ENCODE measurements at regions not wholly inside any gene's neighbourhood (a gene's known extent, or its start where the extent isn't known, plus 50 kb on each side); places are given as distances from the start of the nearest gene placed in this dataset.

DNA sequence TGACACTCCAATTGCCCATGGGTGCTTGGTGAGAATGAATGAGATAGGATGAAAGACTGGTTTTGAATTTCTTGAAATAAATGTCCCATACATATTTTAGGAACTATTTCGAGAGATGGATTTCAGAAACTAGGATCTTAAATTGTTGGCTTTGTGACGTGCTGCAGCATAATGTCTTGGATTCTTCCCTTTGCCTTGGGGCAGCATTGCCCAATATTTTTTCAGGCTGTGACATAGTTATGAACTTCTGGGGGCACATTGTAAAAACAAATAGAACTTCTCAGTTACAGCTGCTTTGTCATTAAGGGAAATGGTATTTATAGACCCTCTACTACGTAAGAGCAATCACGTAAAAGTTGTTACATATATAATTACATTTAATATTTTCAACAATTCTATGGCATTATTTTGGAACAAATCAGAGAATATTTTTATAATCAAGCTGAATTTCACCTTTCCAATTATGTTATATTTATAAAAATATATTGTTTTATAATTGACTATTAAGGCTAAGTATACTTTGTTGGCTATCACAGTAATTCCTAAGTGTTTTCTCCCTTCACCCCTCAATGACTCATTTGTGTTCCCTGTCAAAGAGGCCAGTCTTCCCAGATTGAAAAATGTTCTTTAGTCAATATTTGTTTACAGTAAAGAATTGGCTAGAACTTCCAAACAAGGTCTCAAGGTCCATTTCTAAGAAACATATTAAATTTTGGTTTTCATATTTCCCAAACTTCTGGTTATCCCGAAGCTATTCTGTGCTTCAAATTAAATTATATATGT, 1388.3 kb upstream of the ACO1 start:
- Histone ChIP-seq H3K36me3 (ENCODE audit: control insufficient read depth, insufficient read depth, low read length) (no peaks in the 10 kb centered on the region), H3K4me2 (ENCODE audit: insufficient read depth, low read length) (no peak overlapping the region), H3K27ac (ENCODE audit: extremely low read depth, low read depth, low read length) (no peak overlapping the region), H4K20me1 (replicated peaks; ENCODE audit: control insufficient read depth, insufficient read depth, low read length) (no peaks in the 10 kb centered on the region), H3K4me3 (no peak overlapping the region), H3K9ac (ENCODE audit: insufficient read depth in 1 of 2, low read depth in 2 of 2, low read length in 2 of 2) (no peak overlapping the region), H3K4me1 (replicated peaks in 1 of 2; ENCODE audit: control insufficient read depth in 2 of 2, insufficient read depth in 2 of 2, low read length in 2 of 2) (no peaks in the 10 kb centered on the region), H3K9me1 (ENCODE audit: control insufficient read depth, insufficient read depth, low read length) (no peaks in the 10 kb centered on the region), H3K27me3 (ENCODE audit: control insufficient read depth in 2 of 2, insufficient read depth in 2 of 2, low read length in 2 of 2) (no peaks in the 10 kb centered on the region), H3K79me2 (ENCODE audit: control insufficient read depth, insufficient read depth, low read length) (no peaks in the 10 kb centered on the region), H2AFZ (ENCODE audit: low read depth, low read length) (no peak overlapping the region), H3K9me3 (replicated peaks; ENCODE audit: control insufficient read depth, insufficient read depth, low read depth, low read length) (no peaks in the 10 kb centered on the region)
- DNase-seq (ENCODE audit: extremely low read depth in 1 of 4, low spot score in 3 of 4) (no peak), FAIRE-seq (no peak), ATAC-seq (no peak)
- intact Hi-C loops (cut with micrococcal nuclease) (no loop called here), in situ Hi-C loops (cut with MboI) (no loop called here)
- no TSS peak for BruUV-seq (replicated peaks)
- WGBS (ENCODE audit: insufficient coverage, low coverage, missing lambda C conversion rate), result no CpG with 5 or more reads among the region's 5 CpGs
- POLR2A ChIA-PET, result no interaction called here
- CTCF ChIA-PET (ENCODE audit: low intra/inter-chr PET ratio), result no interaction called here
- no peak for TF ChIP-seq YY1 (IDR thresholded peaks at IDR 0.05; ENCODE audit: borderline replicate concordance in 1 of 3, control insufficient read depth in 1 of 3, extremely low read depth in 1 of 3, insufficient read depth in 3 of 3, insufficient read length in 1 of 3, insufficient replicate concordance in 2 of 3, low read depth in 1 of 3, low read length in 2 of 3)
- no peak for TF ChIP-seq RBBP5 (IDR thresholded peaks at IDR 0.05; ENCODE audit: borderline replicate concordance, insufficient read depth, low read length, poor library complexity, severe bottlenecking)
- no peak for TF ChIP-seq USF2 (CRISPR knock-in tag; IDR thresholded peaks at IDR 0.05)
- TF ChIP-seq, protein P1, sequence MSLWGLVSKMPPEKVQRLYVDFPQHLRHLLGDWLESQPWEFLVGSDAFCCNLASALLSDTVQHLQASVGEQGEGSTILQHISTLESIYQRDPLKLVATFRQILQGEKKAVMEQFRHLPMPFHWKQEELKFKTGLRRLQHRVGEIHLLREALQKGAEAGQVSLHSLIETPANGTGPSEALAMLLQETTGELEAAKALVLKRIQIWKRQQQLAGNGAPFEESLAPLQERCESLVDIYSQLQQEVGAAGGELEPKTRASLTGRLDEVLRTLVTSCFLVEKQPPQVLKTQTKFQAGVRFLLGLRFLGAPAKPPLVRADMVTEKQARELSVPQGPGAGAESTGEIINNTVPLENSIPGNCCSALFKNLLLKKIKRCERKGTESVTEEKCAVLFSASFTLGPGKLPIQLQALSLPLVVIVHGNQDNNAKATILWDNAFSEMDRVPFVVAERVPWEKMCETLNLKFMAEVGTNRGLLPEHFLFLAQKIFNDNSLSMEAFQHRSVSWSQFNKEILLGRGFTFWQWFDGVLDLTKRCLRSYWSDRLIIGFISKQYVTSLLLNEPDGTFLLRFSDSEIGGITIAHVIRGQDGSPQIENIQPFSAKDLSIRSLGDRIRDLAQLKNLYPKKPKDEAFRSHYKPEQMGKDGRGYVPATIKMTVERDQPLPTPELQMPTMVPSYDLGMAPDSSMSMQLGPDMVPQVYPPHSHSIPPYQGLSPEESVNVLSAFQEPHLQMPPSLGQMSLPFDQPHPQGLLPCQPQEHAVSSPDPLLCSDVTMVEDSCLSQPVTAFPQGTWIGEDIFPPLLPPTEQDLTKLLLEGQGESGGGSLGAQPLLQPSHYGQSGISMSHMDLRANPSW (CRISPR knock-in tag; IDR thresholded peaks at IDR 0.05), result no peak
- no peak for TF ChIP-seq MAFG (tag; conservative IDR thresholded peaks at IDR 0.05)
- TF ChIP-seq HMBOX1 (IDR thresholded peaks at IDR 0.05), result no peak
- no peak for TF ChIP-seq SIX5 (IDR thresholded peaks at IDR 0.05; ENCODE audit: borderline replicate concordance in 1 of 2, insufficient read depth in 1 of 2, low read depth in 1 of 2, low read length in 2 of 2)
- no peak for TF ChIP-seq KLF10 (CRISPR knock-in tag; IDR thresholded peaks at IDR 0.05)
- no peak for TF ChIP-seq E2F8 (IDR thresholded peaks at IDR 0.05; ENCODE audit: low read depth, partially characterized antibody)
- TF ChIP-seq CBX3 (IDR thresholded peaks at IDR 0.05; ENCODE audit: borderline replicate concordance in 1 of 2, low read length in 2 of 2), result no peak
- no peak for TF ChIP-seq ZNF830 (CRISPR knock-in tag; IDR thresholded peaks at IDR 0.05)
- TF ChIP-seq CTBP1 (IDR thresholded peaks at IDR 0.05; ENCODE audit: borderline replicate concordance), result no peak
- no peak for TF ChIP-seq TBL1XR1 (IDR thresholded peaks at IDR 0.05; ENCODE audit: low read length in 2 of 2)

All from K562 (cell line).